ENCODE measurements at regions not wholly inside any gene's neighbourhood (a gene's known extent, or its start where the extent isn't known, plus 50 kb on each side); places are given as distances from the start of the nearest gene placed in this dataset.
"Not testable (repeated sequence)": the region's sequence is repeated elsewhere in the genome, so short reads cannot be mapped to it uniquely, and the experiment has no call there.

- no peaks in the 10 kb centered on the region; the same call in 1 of the 2 replicates for H3K9me3 ChIP-seq (ENCODE audit: control insufficient read depth, insufficient read depth, low read length)
- TF ChIP-seq CTCF (IDR thresholded peaks at IDR 0.05; ENCODE audit: low read depth, low read length), result no peak
- H3K4me3 ChIP-seq (ENCODE audit: low read depth, low read length), result no peak overlapping the region
- no peak for DNase-seq (ENCODE audit: low read depth, low spot score)
- no peak overlapping the region for H3K27ac ChIP-seq (ENCODE audit: low read depth, low read length)
- CTCF ChIA-PET, result no interaction called here
- no peaks in the 10 kb centered on the region for H3K27me3 ChIP-seq (ENCODE audit: control insufficient read depth, insufficient read depth, low read length)
- POLR2A ChIA-PET, result no interaction called here
Measured at GRCh38 chr6:159525445-159526025, 167.5 kb downstream of the SOD2 start.

- TF ChIP-seq CTCF (IDR thresholded peaks at IDR 0.05; ENCODE audit: low read depth, low read length), result no peak
- Histone ChIP-seq H3K27me3 (ENCODE audit: control insufficient read depth, insufficient read depth, low read length) (no peaks in the 10 kb centered on the region), H3K9me3 (ENCODE audit: control insufficient read depth, insufficient read depth, low read length) (no peaks in the 10 kb centered on the region; the same call in 1 of the 2 replicates), H3K27ac (ENCODE audit: low read depth, low read length) (no peak overlapping the region), H3K4me3 (ENCODE audit: low read depth, low read length) (no peak overlapping the region)
- CTCF ChIA-PET, result no interaction called here
- POLR2A ChIA-PET, result no interaction called here
- DNase-seq (ENCODE audit: low read depth, low spot score), result no peak
Measured at GRCh38 chr6:159522877-159523547, 170.0 kb downstream of the SOD2 start.

- no peak overlapping the region for H3K27ac ChIP-seq (ENCODE audit: low read depth, low read length)
- POLR2A ChIA-PET, result no interaction called here
- CTCF ChIA-PET, result no interaction called here
- H3K27me3 ChIP-seq (ENCODE audit: control insufficient read depth, insufficient read depth, low read length), result no peaks in the 10 kb centered on the region
- DNase-seq (ENCODE audit: low read depth, low spot score), result no peak
- H3K9me3 ChIP-seq (ENCODE audit: control insufficient read depth, insufficient read depth, low read length), result no peaks in the 10 kb centered on the region; the same call in 1 of the 2 replicates
- H3K4me3 ChIP-seq (ENCODE audit: low read depth, low read length), result no peak overlapping the region
- TF ChIP-seq CTCF (IDR thresholded peaks at IDR 0.05; ENCODE audit: low read depth, low read length), result no peak
Measured at GRCh38 chr6:159521962-159522361, 171.1 kb downstream of the SOD2 start.

GRCh38 chr6:159520002-159520401 lies 173.0 kb downstream of the SOD2 start:
- no peak for DNase-seq (ENCODE audit: low read depth, low spot score)
- no peak for TF ChIP-seq CTCF (IDR thresholded peaks at IDR 0.05; ENCODE audit: low read depth, low read length)
- Histone ChIP-seq H3K4me3 (ENCODE audit: low read depth, low read length) (no peak overlapping the region), H3K9me3 (ENCODE audit: control insufficient read depth, insufficient read depth, low read length) (no peaks in the 10 kb centered on the region), H3K27ac (ENCODE audit: low read depth, low read length) (no peak overlapping the region), H3K27me3 (ENCODE audit: control insufficient read depth, insufficient read depth, low read length) (no peaks in the 10 kb centered on the region)
- ChIA-PET POLR2A (no interaction called here), CTCF (no interaction called here)

- CTCF ChIA-PET, result interaction anchor here (0.7 kb wide), 1 partner anchor 170 kb away, joined by 5 read pairs; no protein-coding TSS in a partner anchor
- H3K27ac ChIP-seq (ENCODE audit: low read depth, low read length); POLR2A ChIA-PET: not testable (repeated sequence)
Measured at GRCh38 chr6:159515811-159516210, 177.2 kb downstream of the SOD2 start.

More at GRCh38 chr6:159515811-159516210, 177.2 kb downstream of the SOD2 start:
- DNase-seq (ENCODE audit: low read depth, low spot score); H3K27me3 ChIP-seq (ENCODE audit: control insufficient read depth, insufficient read depth, low read length); H3K9me3 ChIP-seq (ENCODE audit: control insufficient read depth, insufficient read depth, low read length); H3K4me3 ChIP-seq (ENCODE audit: low read depth, low read length): not testable (repeated sequence)
